HepG2 (cell line): ENCODE measurements at regions not wholly inside any gene's neighbourhood (a gene's known extent, or its start where the extent isn't known, plus 50 kb on each side); places are given as distances from the start of the nearest gene placed in this dataset.

Source experiments
- ATAC-seq: fragments of 200-7000 bp; cut with Tn5 transposase; 3 replicates; pipeline ENCODE4 v1.9.1; 2020; ENCODE audit warnings: mild to moderate bottlenecking, moderate library complexity
- BruUV-seq: library from RNA; stranded (reverse); fragments of 400-500 nt; replicated peaks from 2 replicates; lab custom pipeline; 2021; lab: Mats Ljungman, UMichigan
- CTCF ChIA-PET: fragments of 300-600 bp; formaldehyde crosslinking; extraction: SDS; loops from one replicate; lab custom pipeline; 2021; ENCODE audit warnings: low total read pairs, inconsistent platforms, low intra/inter-chr PET ratio; lab: Yijun Ruan, JAX
- POLR2A ChIA-PET: fragments of 350-600 bp; sonication (Branson Sonifier 250); formaldehyde crosslinking; loops from one replicate; lab custom pipeline; 2020; ENCODE audit warnings: antibody characterized with exemption, inconsistent platforms; lab: Yijun Ruan, JAX
- DNase-seq: peaks from one replicate; pipeline ENCODE4 v3.0.0-alpha.2; 2015; ENCODE audit warnings: low spot score
- FAIRE-seq: peaks from 3 replicates; lab custom pipeline; 2011; peaks lifted over from hg19 to GRCh38; lab: Jason Lieb, UNC
- H2AFZ ChIP-seq: one replicate; pipeline ENCODE4 v1.6.1; 2011; ENCODE audit warnings: low read length, inconsistent platforms
- H3K27ac ChIP-seq: fragments of 300-600 bp; 3 replicates; pipeline ENCODE4 v1.8.0; 2011; ENCODE audit warnings: mixed run types, mild to moderate bottlenecking, mixed read lengths, low read length, inconsistent platforms; ENCODE audit not compliant: insufficient read depth; ENCODE audit errors: extremely low read length
- H3K27me3 ChIP-seq, 2 experiments: fragments of 200-600 bp in 1 of 2; 2 replicates in 1 of 2; 3 replicates in 1 of 2; pipeline versions ENCODE4 v1.6.0 to v1.8.0; 2011; ENCODE audit warnings: low read length in 2 of 2, mild to moderate bottlenecking in 2 of 2, moderate library complexity in 2 of 2, inconsistent platforms in 1 of 2; ENCODE audit not compliant: insufficient read depth in 2 of 2, control insufficient read depth in 1 of 2
- H3K36me3 ChIP-seq, 2 experiments: fragments of 200-600 bp in 1 of 2; replicated peaks in 1 of 2; 2 replicates in 1 of 2; 3 replicates in 1 of 2; pipeline versions ENCODE4 v1.5.1 to v1.8.0; 2011; ENCODE audit warnings: low read length in 2 of 2, inconsistent platforms in 1 of 2; ENCODE audit not compliant: insufficient read depth in 2 of 2, control insufficient read depth in 1 of 2
- H3K4me1 ChIP-seq: 2 replicates; pipeline ENCODE4 v1.5.1; 2012; ENCODE audit warnings: low read length, inconsistent platforms; ENCODE audit not compliant: insufficient read depth
- H3K4me2 ChIP-seq: 2 replicates; pipeline ENCODE4 v1.6.0; 2011; ENCODE audit warnings: low read depth, low read length, inconsistent platforms
- H3K4me3 ChIP-seq, 3 experiments: fragments of 200-600 bp in 1 of 3; sonication (generic), shearing (Covaris generic) in 1 of 3; replicated peaks in 1 of 3; 2 replicates each; pipeline ENCODE4 v1.5.1; 2011 to 2016; ENCODE audit warnings: low read length in 3 of 3, inconsistent platforms in 2 of 3, low read depth in 2 of 3, mild to moderate bottlenecking in 2 of 3, control low read depth in 1 of 3, mixed read lengths in 1 of 3; ENCODE audit not compliant: insufficient read depth in 1 of 3
- H3K79me2 ChIP-seq: one replicate; pipeline ENCODE4 v1.6.1; 2011; ENCODE audit warnings: low read length, inconsistent platforms; ENCODE audit not compliant: insufficient read depth
- H3K9ac ChIP-seq: 2 replicates; pipeline ENCODE4 v1.6.0; 2011; ENCODE audit warnings: mild to moderate bottlenecking, low read depth, low read length, inconsistent platforms; ENCODE audit not compliant: insufficient read depth
- H3K9me3 ChIP-seq: 2 replicates; pipeline ENCODE4 v1.5.1; 2012; ENCODE audit warnings: mild to moderate bottlenecking, low read length
- H4K20me1 ChIP-seq: 2 replicates; pipeline ENCODE4 v1.6.0; 2011; ENCODE audit warnings: inconsistent platforms, mild to moderate bottlenecking, low read length, moderate library complexity; ENCODE audit not compliant: insufficient read depth
- ARID5B ChIP-seq: IDR thresholded peaks from 2 replicates; pipeline ENCODE4 v1.4.0; 2020; ENCODE audit warnings: mild to moderate bottlenecking, missing genetic modification reagents
- ELK4 ChIP-seq: sonication (generic); formaldehyde crosslinking; IDR thresholded peaks from 2 replicates; pipeline ENCODE4 v1.9.0; 2021; ENCODE audit warnings: missing genetic modification reagents, borderline replicate concordance
- FOXA3 ChIP-seq: IDR thresholded peaks from 2 replicates; pipeline ENCODE4 v1.6.1; 2016; ENCODE audit warnings: missing genetic modification reagents, missing compliant biosample characterization
- MAF1 ChIP-seq: sonication (generic); formaldehyde crosslinking; IDR thresholded peaks from 2 replicates; pipeline ENCODE4 v1.5.0; 2020; ENCODE audit warnings: missing genetic modification reagents, borderline replicate concordance
- MEIS1 ChIP-seq: sonication (generic); formaldehyde crosslinking; IDR thresholded peaks from 2 replicates; pipeline ENCODE4 v1.9.0; 2021; ENCODE audit warnings: mild to moderate bottlenecking, missing genetic modification reagents, moderate library complexity, borderline replicate concordance
- RXRA ChIP-seq: sonication (generic); formaldehyde crosslinking; IDR thresholded peaks from 2 replicates; pipeline ENCODE4 v1.5.1; 2020; ENCODE audit warnings: missing genetic modification reagents
- SMARCE1 ChIP-seq: fragments of 450-650 bp; IDR thresholded peaks from 2 replicates; pipeline ENCODE4 v1.6.1; 2017; ENCODE audit warnings: borderline replicate concordance
- SRSF9 ChIP-seq: fragments of 200-400 bp; formaldehyde crosslinking; IDR thresholded peaks from 2 replicates; pipeline ENCODE4 v1.6.1; 2018; ENCODE audit warnings: borderline replicate concordance, mild to moderate bottlenecking, low read depth, low read length; ENCODE audit not compliant: insufficient read depth, poor library complexity, severe bottlenecking
- TEAD2 ChIP-seq: sonication (generic); formaldehyde crosslinking; IDR thresholded peaks from 2 replicates; pipeline ENCODE4 v1.9.0; 2021; ENCODE audit warnings: missing genetic modification reagents
- ZMYM4 ChIP-seq: sonication (generic); formaldehyde crosslinking; IDR thresholded peaks from 2 replicates; pipeline ENCODE4 v1.8.1; 2023; ENCODE audit warnings: mild to moderate bottlenecking, missing genetic modification reagents
- ZNF589 ChIP-seq: sonication (generic); formaldehyde crosslinking; conservative IDR thresholded peaks from 2 replicates; pipeline ENCODE4 v1.8.0; 2022; ENCODE audit warnings: mild to moderate bottlenecking, moderate library complexity, missing genetic modification reagents
- ZNF607 ChIP-seq: sonication (generic); formaldehyde crosslinking; IDR thresholded peaks from 2 replicates; pipeline ENCODE4 v1.5.1; 2020; ENCODE audit warnings: missing genetic modification reagents, mild to moderate bottlenecking, borderline replicate concordance
- ZNF614 ChIP-seq: IDR thresholded peaks from 2 replicates; pipeline ENCODE4 v1.6.1; 2018; ENCODE audit warnings: missing biosample characterization, missing genetic modification reagents, inconsistent platforms, borderline replicate concordance
- ZNF674 ChIP-seq: sonication (generic); formaldehyde crosslinking; IDR thresholded peaks from 2 replicates; pipeline ENCODE4 v1.5.0; 2020; ENCODE audit warnings: low read depth, mild to moderate bottlenecking, missing genetic modification reagents
- ZNF703 ChIP-seq: sonication (generic); formaldehyde crosslinking; IDR thresholded peaks from 2 replicates; pipeline ENCODE4 v1.5.1; 2020; ENCODE audit warnings: missing genetic modification reagents, mild to moderate bottlenecking, moderate library complexity, borderline replicate concordance
- ZNF878 ChIP-seq: sonication (generic); formaldehyde crosslinking; IDR thresholded peaks from 2 replicates; pipeline ENCODE4 v1.8.1; 2023; ENCODE audit warnings: mild to moderate bottlenecking, missing genetic modification reagents, moderate library complexity
- WGBS: methylation state at CpG from one replicate; pipeline ENCODE4 v1.1.6; 2017; ENCODE audit warnings: low lambda C conversion rate; 5-methylcytosine and 5-hydroxymethylcytosine counted together
- in situ Hi-C: cut with HindIII; loops from 2 replicates; pipeline ENCODE4 v1.10.0; 2017; ENCODE audit warnings: low pct_unique_long_range_greater_than_20kb; ENCODE audit not compliant: extremely low pct_ligation_motif_present
- intact Hi-C: fragments of 100-400 bp; cut with micrococcal nuclease; formaldehyde crosslinking; loops from one replicate; pipeline ENCODE4 v1.10.0; 2022; ENCODE audit not compliant: unreplicated experiment
- TF ChIP-seq, protein P1 (sequence below): sonication (generic); formaldehyde crosslinking; conservative IDR thresholded peaks from 2 replicates; pipeline ENCODE4 v1.8.0; 2022; ENCODE audit warnings: mild to moderate bottlenecking, moderate library complexity, missing genetic modification reagents
- TF ChIP-seq, protein P2 (sequence below): sonication (generic); formaldehyde crosslinking; IDR thresholded peaks from 2 replicates; pipeline ENCODE4 v1.4.0; 2020; ENCODE audit warnings: mild to moderate bottlenecking, missing genetic modification reagents

DNA sequence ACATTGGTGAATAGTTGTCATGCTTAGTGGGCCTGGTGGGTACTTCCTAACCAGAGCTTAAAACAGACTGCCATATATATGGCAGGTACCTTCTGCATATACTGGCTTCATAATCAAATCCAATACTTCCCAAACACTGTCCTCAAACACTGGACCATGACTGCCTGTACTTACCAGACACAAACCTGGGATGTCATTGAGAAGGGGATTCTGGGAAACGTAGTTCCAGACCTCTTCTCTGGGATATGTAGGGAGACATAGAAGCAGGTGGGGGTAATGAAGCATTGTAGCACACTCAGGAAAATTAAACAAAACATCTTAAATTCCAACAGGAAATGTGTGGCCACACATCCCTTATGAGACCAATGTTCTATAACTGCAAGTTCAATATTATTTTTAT lies 76.5 kb upstream of the ADAMTS5 start:
- Histone ChIP-seq H4K20me1 (no peaks in the 10 kb centered on the region), H3K27ac (no peak overlapping the region), H3K4me2 (no peak overlapping the region), H3K4me3 (no peak overlapping the region), H2AFZ (no peak overlapping the region), H3K4me1 (no peaks in the 10 kb centered on the region), H3K9ac (no peak overlapping the region), H3K9me3 (peaks cover 93% of the 10 kb centered on the region), H3K36me3 (no peaks in the 10 kb centered on the region), H3K79me2 (no peaks in the 10 kb centered on the region), H3K27me3 (no peaks in the 10 kb centered on the region; a peak in 1 of 5 replicates)
- FAIRE-seq (no peak), ATAC-seq (no peak), DNase-seq (no peak)
- ChIA-PET POLR2A (no interaction called here), CTCF (no interaction called here)
- in situ Hi-C loops (no loop called here), intact Hi-C loops (no loop called here)
- WGBS = 0% methylated on average over 1 of the region's 1 CpG
- no TSS peak for BruUV-seq
- TF ChIP-seq ZNF674 = no peak
- TF ChIP-seq RXRA (CRISPR knock-in tag) = no peak
- TF ChIP-seq MAF1 (CRISPR knock-in tag) = no peak
- no peak for TF ChIP-seq FOXA3 (CRISPR knock-in tag)
- no peak for TF ChIP-seq TEAD2 (CRISPR knock-in tag)
- TF ChIP-seq SRSF9 = no peak
- TF ChIP-seq ZMYM4 (CRISPR knock-in tag) = no peak
- no peak for TF ChIP-seq ZNF607
- TF ChIP-seq ZNF589 = no peak
- no peak for TF ChIP-seq ZNF614
- TF ChIP-seq MEIS1 (CRISPR knock-in tag) = no peak
- no peak for TF ChIP-seq ELK4 (CRISPR knock-in tag)
- no peak for TF ChIP-seq SMARCE1
- TF ChIP-seq ARID5B (CRISPR knock-in tag) = no peak
- TF ChIP-seq ZNF878 (CRISPR knock-in tag) = no peak
- TF ChIP-seq ZNF703 (CRISPR knock-in tag) = no peak
- TF ChIP-seq, protein P1, sequence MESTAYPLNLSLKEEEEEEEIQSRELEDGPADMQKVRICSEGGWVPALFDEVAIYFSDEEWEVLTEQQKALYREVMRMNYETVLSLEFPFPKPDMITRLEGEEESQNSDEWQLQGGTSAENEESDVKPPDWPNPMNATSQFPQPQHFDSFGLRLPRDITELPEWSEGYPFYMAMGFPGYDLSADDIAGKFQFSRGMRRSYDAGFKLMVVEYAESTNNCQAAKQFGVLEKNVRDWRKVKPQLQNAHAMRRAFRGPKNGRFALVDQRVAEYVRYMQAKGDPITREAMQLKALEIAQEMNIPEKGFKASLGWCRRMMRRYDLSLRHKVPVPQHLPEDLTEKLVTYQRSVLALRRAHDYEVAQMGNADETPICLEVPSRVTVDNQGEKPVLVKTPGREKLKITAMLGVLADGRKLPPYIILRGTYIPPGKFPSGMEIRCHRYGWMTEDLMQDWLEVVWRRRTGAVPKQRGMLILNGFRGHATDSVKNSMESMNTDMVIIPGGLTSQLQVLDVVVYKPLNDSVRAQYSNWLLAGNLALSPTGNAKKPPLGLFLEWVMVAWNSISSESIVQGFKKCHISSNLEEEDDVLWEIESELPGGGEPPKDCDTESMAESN (CRISPR knock-in tag) = no peak
- TF ChIP-seq, protein P2, sequence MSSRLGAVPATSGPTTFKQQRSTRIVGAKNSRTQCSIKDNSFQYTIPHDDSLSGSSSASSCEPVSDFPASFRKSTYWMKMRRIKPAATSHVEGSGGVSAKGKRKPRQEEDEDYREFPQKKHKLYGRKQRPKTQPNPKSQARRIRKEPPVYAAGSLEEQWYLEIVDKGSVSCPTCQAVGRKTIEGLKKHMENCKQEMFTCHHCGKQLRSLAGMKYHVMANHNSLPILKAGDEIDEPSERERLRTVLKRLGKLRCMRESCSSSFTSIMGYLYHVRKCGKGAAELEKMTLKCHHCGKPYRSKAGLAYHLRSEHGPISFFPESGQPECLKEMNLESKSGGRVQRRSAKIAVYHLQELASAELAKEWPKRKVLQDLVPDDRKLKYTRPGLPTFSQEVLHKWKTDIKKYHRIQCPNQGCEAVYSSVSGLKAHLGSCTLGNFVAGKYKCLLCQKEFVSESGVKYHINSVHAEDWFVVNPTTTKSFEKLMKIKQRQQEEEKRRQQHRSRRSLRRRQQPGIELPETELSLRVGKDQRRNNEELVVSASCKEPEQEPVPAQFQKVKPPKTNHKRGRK = no peak
